Activated T-helper 17 cell treated with anti-CD3 and anti-CD28 coated beads, Interleukin-2, amount 50 U/mL, for 72 hours (primary cell): ENCODE measurements at regions not wholly inside any gene's neighbourhood (a gene's known extent, or its start where the extent isn't known, plus 50 kb on each side); places are given as distances from the start of the nearest gene placed in this dataset.

ENCODE experiments used
- ATAC-seq: fragments of 150-1000 bp; cut with Tn5 transposase; replicated peaks from 2 replicates; pipeline ENCODE4 v1.10.0; 2021; ENCODE audit warnings: mild to moderate bottlenecking, moderate library complexity
- H3K27ac Mint-ChIP-seq: one replicate; pipeline ENCODE4 v1.8.0; 2022; ENCODE audit warnings: mixed read lengths
- H3K27me3 Mint-ChIP-seq: one replicate; pipeline ENCODE4 v1.8.0; 2022; ENCODE audit warnings: mixed read lengths
- H3K36me3 Mint-ChIP-seq: one replicate; pipeline ENCODE4 v1.8.0; 2022; ENCODE audit warnings: low read depth, mild to moderate bottlenecking, mixed read lengths
- H3K4me1 Mint-ChIP-seq: one replicate; pipeline ENCODE4 v1.8.0; 2022; ENCODE audit warnings: mixed read lengths
- H3K4me3 Mint-ChIP-seq: one replicate; pipeline ENCODE4 v1.8.0; 2022; ENCODE audit warnings: mild to moderate bottlenecking, mixed read lengths
- H3K9me3 Mint-ChIP-seq: one replicate; pipeline ENCODE4 v1.8.0; 2022; ENCODE audit warnings: mixed read lengths

DNA sequence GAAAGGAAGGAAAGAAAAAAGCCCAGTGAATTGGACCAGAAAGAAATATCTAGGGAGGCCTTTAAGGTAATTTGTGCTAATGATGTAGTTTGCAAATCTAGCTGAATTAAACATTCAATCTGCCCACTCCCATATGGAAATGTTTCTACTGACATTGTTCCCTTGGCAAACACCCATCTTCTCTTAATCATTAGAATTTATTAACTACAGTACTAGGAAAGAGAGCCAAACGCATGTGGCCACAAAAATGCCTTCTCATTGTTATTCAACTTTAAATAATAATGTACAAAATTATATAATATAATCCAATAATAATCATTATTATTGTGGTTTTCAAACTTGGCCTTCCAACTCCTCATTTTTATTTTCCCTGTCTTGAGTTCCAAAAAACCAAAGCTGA lies 234.7 kb downstream of the NHLRC3 start:
- no peaks in the 10 kb centered on the region for H3K36me3 Mint-ChIP-seq
- no peak for ATAC-seq

DNA sequence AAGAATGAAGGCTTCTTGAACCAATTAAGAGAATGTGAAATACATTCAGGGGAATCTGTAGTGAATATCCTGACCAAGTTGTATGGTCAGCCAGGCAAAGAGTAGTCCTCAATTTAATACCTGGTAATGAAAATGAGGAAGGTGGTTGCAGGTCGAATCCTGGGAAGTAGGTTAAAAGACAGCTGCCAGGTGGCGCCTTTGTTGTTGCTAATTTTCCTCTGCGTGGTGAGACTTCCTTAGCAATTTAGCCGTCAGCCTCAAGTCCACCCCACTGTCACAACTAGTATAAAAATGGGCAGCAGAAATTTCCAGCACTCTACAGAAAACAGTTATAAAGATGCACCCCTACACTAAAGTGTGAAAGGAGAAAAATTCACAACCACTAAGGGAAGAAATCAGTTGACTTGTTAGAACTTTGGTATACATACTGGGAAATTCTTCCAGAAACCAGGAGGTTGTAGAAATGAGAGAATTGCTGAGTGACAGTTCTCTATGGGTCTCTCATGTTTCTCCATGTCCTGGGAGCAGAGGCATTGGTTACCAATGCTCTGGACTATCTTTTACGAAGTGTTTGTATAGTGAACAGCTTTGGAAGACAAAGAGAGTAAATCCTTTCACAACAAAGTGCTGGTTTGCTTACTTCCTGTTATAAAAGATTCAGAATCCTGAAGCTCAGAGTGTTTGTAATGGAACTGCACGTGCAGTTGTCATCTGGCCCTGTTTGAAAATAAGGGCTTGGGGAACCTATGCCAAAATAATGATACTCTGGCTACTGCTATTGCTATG lies 235.9 kb downstream of the NHLRC3 start:
- H3K9me3 Mint-ChIP-seq: no peaks in the 10 kb centered on the region
- no peak overlapping the region for H3K4me3 Mint-ChIP-seq
- H3K4me1 Mint-ChIP-seq: no peaks in the 10 kb centered on the region
- no peak overlapping the region for H3K27ac Mint-ChIP-seq
- no peaks in the 10 kb centered on the region for H3K36me3 Mint-ChIP-seq
- no peak for ATAC-seq
- peaks cover 6% of the 10 kb centered on the region for H3K27me3 Mint-ChIP-seq

More for the DNA sequence above, 234.7 kb downstream of the NHLRC3 start:
- Mint-ChIP-seq H3K4me3 (no peak overlapping the region), H3K4me1 (no peaks in the 10 kb centered on the region), H3K27ac (no peak overlapping the region), H3K27me3 (peaks cover 17% of the 10 kb centered on the region), H3K9me3 (no peaks in the 10 kb centered on the region)

GRCh38 chr13:39274739-39275325 lies 236.6 kb downstream of the NHLRC3 start:
- Mint-ChIP-seq H3K27me3 (peaks cover 5% of the 10 kb centered on the region), H3K36me3 (no peaks in the 10 kb centered on the region), H3K9me3 (no peaks in the 10 kb centered on the region), H3K4me1 (no peaks in the 10 kb centered on the region), H3K27ac (no peak overlapping the region), H3K4me3 (no peak overlapping the region)
- ATAC-seq: no peak

GRCh38 chr13:39279077-39279476 lies 240.8 kb downstream of the NHLRC3 start:
- Mint-ChIP-seq H3K27me3 (peaks cover 25% of the 10 kb centered on the region), H3K9me3 (no peaks in the 10 kb centered on the region), H3K27ac (no peak overlapping the region), H3K36me3 (no peaks in the 10 kb centered on the region), H3K4me3 (no peak overlapping the region), H3K4me1 (no peaks in the 10 kb centered on the region)
- no peak for ATAC-seq

GRCh38 chr13:39281539-39282150 lies 243.4 kb downstream of the NHLRC3 start:
- H3K36me3 Mint-ChIP-seq: no peaks in the 10 kb centered on the region
- H3K4me3 Mint-ChIP-seq: no peak overlapping the region
- peaks cover 1% of the 10 kb centered on the region for H3K9me3 Mint-ChIP-seq
- H3K27ac Mint-ChIP-seq: no peak overlapping the region
- peaks cover 32% of the 10 kb centered on the region for H3K27me3 Mint-ChIP-seq
- no peaks in the 10 kb centered on the region for H3K4me1 Mint-ChIP-seq
- ATAC-seq: no peak

DNA sequence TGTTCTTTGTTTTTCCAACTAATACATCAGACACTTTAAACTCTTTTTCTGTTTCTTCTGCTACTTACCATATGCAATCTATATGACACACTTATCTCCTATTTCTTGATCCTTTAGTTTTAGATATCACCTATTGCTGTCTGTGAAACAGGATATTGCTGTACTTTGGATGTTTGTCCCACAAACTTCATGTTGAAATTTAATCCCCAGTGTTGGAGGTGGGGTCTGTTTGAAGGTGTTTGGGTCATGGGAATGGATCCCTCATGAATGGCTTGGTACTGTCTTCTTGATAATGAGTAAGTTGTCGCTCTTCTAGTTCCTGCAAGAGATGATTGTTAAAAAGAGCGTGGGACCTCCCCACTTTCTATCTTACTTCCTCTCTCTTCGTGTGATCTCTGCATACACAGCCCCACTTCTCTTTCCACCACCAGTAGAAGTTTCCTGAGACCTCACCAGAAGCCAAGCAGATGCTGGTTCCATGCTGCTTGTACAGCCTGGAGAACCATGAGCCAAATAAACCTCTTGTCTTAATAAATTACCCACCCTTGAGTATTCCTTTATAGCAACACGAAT lies 244.2 kb downstream of the NHLRC3 start:
- Mint-ChIP-seq H3K27ac (no peak overlapping the region), H3K4me3 (no peak overlapping the region), H3K36me3 (no peaks in the 10 kb centered on the region), H3K27me3 (peaks cover 34% of the 10 kb centered on the region), H3K9me3 (peaks cover 7% of the 10 kb centered on the region), H3K4me1 (no peaks in the 10 kb centered on the region)
- no peak for ATAC-seq

DNA sequence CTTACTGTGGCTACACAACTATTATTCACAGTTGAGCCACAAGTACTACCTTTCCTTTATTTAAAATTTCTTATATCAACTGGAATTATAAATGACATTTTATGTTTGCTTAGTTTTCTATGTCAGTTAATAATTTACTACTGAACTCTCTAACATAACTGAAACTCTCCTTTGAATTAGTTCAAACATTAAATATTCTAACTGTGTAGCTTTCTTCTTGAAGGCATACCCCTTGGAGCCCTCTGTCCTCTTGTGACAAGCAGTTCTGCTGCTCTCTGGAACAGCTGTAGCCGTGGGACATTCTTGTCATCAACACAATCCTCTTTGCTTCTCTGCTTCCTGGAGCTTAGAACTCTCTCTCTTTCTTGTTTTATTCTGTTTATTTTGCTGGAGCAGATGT lies 244.8 kb downstream of the NHLRC3 start:
- H3K9me3 Mint-ChIP-seq: peaks cover 10% of the 10 kb centered on the region

DNA sequence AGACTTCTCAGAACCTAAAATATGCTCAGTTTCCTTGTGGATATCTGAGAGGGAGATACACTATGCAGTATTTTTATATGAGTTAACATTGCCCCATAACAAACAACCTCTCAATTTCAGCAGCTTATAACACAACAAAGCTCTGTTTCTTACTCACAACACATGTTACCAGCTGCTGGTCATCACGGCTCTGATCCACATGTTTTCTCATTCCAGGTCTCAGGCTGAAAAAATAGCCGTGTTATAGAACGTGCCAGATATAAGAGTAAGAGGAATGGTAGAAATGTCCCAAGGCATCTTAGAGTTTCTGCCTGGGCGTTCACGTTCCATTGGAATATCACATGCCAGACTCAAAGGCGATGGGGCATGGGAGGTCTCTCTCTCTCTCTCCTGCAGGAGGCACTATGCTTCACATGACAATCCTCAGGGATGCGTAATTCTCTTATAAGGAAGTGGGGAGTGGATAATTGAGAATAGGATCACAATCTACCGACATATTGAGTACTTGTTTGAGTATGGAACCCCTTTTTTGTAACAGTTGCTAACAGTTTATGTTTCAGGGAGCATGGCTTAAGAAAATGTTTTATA lies 246.6 kb downstream of the NHLRC3 start:
- no peaks in the 10 kb centered on the region for H3K4me1 Mint-ChIP-seq
- peaks cover 32% of the 10 kb centered on the region for H3K27me3 Mint-ChIP-seq
- no peaks in the 10 kb centered on the region for H3K36me3 Mint-ChIP-seq
- no peak for ATAC-seq
- H3K9me3 Mint-ChIP-seq: peaks cover 15% of the 10 kb centered on the region
- H3K4me3 Mint-ChIP-seq: no peak overlapping the region
- H3K27ac Mint-ChIP-seq: no peak overlapping the region

More for the DNA sequence above, 244.8 kb downstream of the NHLRC3 start:
- no peak overlapping the region for H3K27ac Mint-ChIP-seq
- H3K27me3 Mint-ChIP-seq: peaks cover 34% of the 10 kb centered on the region
- H3K4me3 Mint-ChIP-seq: no peak overlapping the region
- no peaks in the 10 kb centered on the region for H3K4me1 Mint-ChIP-seq
- no peaks in the 10 kb centered on the region for H3K36me3 Mint-ChIP-seq
- ATAC-seq: no peak
